A673 (cell line): ENCODE measurements at regions not wholly inside any gene's neighbourhood (a gene's known extent, or its start where the extent isn't known, plus 50 kb on each side); places are given as distances from the start of the nearest gene placed in this dataset.

ENCODE experiments used
- EZH2 ChIP-seq: fragments of 200-600 bp; sonication (generic); IDR thresholded peaks from 2 replicates; pipeline ENCODE4 v1.6.1; 2017; ENCODE audit warnings: borderline replicate concordance, low read depth, mild to moderate bottlenecking, mixed read lengths, antibody characterized with exemption, low read length; ENCODE audit not compliant: poor library complexity, severe bottlenecking
- TF ChIP-seq, protein P1 (sequence below): fragments of 300-800, 200-600 bp; sonication (generic); conservative IDR thresholded peaks from 2 replicates; pipeline ENCODE4 v1.5.1; 2017; ENCODE audit warnings: low read depth, mild to moderate bottlenecking, antibody characterized with exemption, low read length, moderate library complexity, mixed read lengths

DNA sequence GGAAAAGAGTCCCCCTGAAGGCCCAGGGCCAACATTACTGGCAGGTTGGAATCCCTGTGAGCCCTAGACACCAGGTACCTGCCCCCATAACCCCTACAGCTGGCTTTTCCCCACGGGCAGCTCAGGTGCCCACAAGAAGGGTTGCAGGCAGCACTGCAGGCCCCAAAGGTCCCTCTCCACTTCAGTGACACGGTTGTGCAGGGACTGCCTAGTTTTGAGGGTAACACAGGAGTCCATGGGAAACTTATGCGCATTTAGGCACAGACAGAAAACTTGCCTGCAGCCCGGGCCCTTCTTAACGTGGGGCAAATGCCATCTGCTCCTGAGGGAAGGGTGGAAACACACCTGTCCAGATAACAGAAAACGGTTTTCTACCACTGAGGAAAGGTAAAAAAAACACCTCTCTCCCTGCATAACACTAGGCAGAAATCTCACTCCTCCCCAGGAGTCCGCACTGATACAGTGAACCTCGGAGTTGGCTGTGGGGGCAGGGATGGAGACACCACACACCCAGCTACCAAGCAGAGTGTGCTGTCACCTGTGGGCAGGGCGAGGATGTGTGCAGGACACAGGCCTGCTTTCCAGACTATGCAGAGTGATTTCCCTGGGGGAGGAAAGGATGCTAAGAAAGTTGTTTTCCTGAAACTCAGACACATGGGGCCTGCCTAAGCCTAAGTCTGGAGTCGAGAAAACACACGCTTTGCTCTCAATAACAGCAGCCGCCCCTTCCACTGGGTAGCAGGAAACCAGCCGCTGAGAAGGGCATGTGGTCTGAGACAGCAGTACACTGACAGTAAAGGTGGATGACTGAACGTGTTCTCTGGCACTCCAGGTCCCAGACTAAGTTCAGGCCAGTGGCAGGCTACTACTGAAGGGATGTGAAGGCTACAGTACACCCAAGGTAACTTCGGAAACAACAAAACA lies 819.4 kb downstream of the DCDC2C start:
- TF ChIP-seq, protein P1, sequence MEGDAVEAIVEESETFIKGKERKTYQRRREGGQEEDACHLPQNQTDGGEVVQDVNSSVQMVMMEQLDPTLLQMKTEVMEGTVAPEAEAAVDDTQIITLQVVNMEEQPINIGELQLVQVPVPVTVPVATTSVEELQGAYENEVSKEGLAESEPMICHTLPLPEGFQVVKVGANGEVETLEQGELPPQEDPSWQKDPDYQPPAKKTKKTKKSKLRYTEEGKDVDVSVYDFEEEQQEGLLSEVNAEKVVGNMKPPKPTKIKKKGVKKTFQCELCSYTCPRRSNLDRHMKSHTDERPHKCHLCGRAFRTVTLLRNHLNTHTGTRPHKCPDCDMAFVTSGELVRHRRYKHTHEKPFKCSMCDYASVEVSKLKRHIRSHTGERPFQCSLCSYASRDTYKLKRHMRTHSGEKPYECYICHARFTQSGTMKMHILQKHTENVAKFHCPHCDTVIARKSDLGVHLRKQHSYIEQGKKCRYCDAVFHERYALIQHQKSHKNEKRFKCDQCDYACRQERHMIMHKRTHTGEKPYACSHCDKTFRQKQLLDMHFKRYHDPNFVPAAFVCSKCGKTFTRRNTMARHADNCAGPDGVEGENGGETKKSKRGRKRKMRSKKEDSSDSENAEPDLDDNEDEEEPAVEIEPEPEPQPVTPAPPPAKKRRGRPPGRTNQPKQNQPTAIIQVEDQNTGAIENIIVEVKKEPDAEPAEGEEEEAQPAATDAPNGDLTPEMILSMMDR, result no peak
- TF ChIP-seq EZH2, result no peak
